ENCODE measurements at regions not wholly inside any gene's neighbourhood (a gene's known extent, or its start where the extent isn't known, plus 50 kb on each side); places are given as distances from the start of the nearest gene placed in this dataset.

GRCh38 chr14:22468830-22469229 lies 120.2 kb downstream of the DAD1 start:
- TF ChIP-seq EZH2 (IDR thresholded peaks at IDR 0.05) (no peak), POLR2AphosphoS5 (IDR thresholded peaks at IDR 0.05; ENCODE audit: borderline replicate concordance, low read depth, low read length) (no peak), FOXP2 (optimal IDR thresholded peaks at IDR 0.05; ENCODE audit: control extremely low read depth, extremely low read length, insufficient read depth) (no peak)

All from SK-N-MC (cell line).